ENCODE measurements at regions not wholly inside any gene's neighbourhood (a gene's known extent, or its start where the extent isn't known, plus 50 kb on each side); places are given as distances from the start of the nearest gene placed in this dataset.

GRCh38 chr2:67835266-67835665, 227.5 kb downstream of the C1D start:
- TF ChIP-seq CREB5 (CRISPR knock-in tag; IDR thresholded peaks at IDR 0.05; ENCODE audit: low read depth) = no peak
- no peak for TF ChIP-seq CSDC2 (CRISPR knock-in tag; IDR thresholded peaks at IDR 0.05)
- no peak for TF ChIP-seq ZFP30 (CRISPR knock-in tag; IDR thresholded peaks at IDR 0.05)
